Superior temporal gyrus (tissue), 1 donor: ENCODE measurements at regions not wholly inside any gene's neighbourhood (a gene's known extent, or its start where the extent isn't known, plus 50 kb on each side); places are given as distances from the start of the nearest gene placed in this dataset.

Experiments
- DNase-seq: peaks from one replicate; pipeline ENCODE4 v3.0.0-alpha.2; 2016; ENCODE audit errors: extremely low spot score

- DNase-seq, result no peak
Measured at GRCh38 chr1:56356376-56356990, 222.9 kb downstream of the PLPP3 start.

GRCh38 chr1:56355918-56356317, 223.4 kb downstream of the PLPP3 start:
- DNase-seq, result no peak

GRCh38 chr1:56355422-56355821, 223.9 kb downstream of the PLPP3 start:
- no peak for DNase-seq

GRCh38 chr1:56345831-56346230, 233.5 kb downstream of the PLPP3 start:
- no peak for DNase-seq

GRCh38 chr1:56340977-56341376, 238.4 kb downstream of the PLPP3 start:
- no peak for DNase-seq

GRCh38 chr1:56339786-56340465, 239.4 kb downstream of the PLPP3 start:
- no peak for DNase-seq

- no peak for DNase-seq
Measured at GRCh38 chr1:56339093-56339492, 240.3 kb downstream of the PLPP3 start.

- no peak for DNase-seq
Measured at GRCh38 chr1:56336982-56337381, 242.4 kb downstream of the PLPP3 start.

GRCh38 chr1:56335394-56335793, 244.0 kb downstream of the PLPP3 start:
- no peak for DNase-seq

GRCh38 chr1:56334047-56334446, 245.3 kb downstream of the PLPP3 start:
- no peak for DNase-seq

GRCh38 chr1:56333461-56333860, 245.9 kb downstream of the PLPP3 start:
- DNase-seq, result no peak

GRCh38 chr1:56331892-56332567, 247.3 kb downstream of the PLPP3 start:
- no peak for DNase-seq

GRCh38 chr1:56331207-56331891, 248.0 kb downstream of the PLPP3 start:
- DNase-seq, result no peak

- DNase-seq, result no peak
Measured at GRCh38 chr1:56330391-56331026, 248.9 kb downstream of the PLPP3 start.

- DNase-seq, result no peak
Measured at GRCh38 chr1:56329970-56330369, 249.4 kb downstream of the PLPP3 start.

GRCh38 chr1:56327195-56327594, 252.2 kb downstream of the PLPP3 start:
- no peak for DNase-seq

- no peak for DNase-seq
Measured at GRCh38 chr1:56326056-56326455, 253.3 kb downstream of the PLPP3 start.

- no peak for DNase-seq
Measured at GRCh38 chr1:56324504-56324903, 254.9 kb downstream of the PLPP3 start.

GRCh38 chr1:56322211-56322610, 257.2 kb downstream of the PLPP3 start:
- no peak for DNase-seq

GRCh38 chr1:56321150-56321490, 258.2 kb downstream of the PLPP3 start:
- no peak for DNase-seq

- DNase-seq, result no peak
Measured at GRCh38 chr1:56320464-56321149, 258.8 kb downstream of the PLPP3 start.

- DNase-seq, result no peak
Measured at GRCh38 chr1:56317722-56318121, 261.6 kb downstream of the PLPP3 start.
